RWPE2 (cell line): ENCODE measurements at regions not wholly inside any gene's neighbourhood (a gene's known extent, or its start where the extent isn't known, plus 50 kb on each side); places are given as distances from the start of the nearest gene placed in this dataset.
"Not testable (repeated sequence)": the region's sequence is repeated elsewhere in the genome, so short reads cannot be mapped to it uniquely, and the experiment has no call there.

ENCODE experiments used
- ATAC-seq: fragments of 200-7000 bp; cut with Tn5 transposase; 3 replicates; pipeline ENCODE4 v1.9.1; 2021; ENCODE audit warnings: low read depth
- DNase-seq: peaks from one replicate; pipeline ENCODE4 v3.0.0-alpha.2; 2020; ENCODE audit warnings: low spot score
- H3K27ac ChIP-seq: fragments of 450-650 bp; 2 replicates; pipeline ENCODE4 v1.5.1; 2017; ENCODE audit warnings: mild to moderate bottlenecking; ENCODE audit not compliant: poor library complexity, severe bottlenecking
- H3K27me3 ChIP-seq: fragments of 250-450 bp; sonication (Bioruptor Pico); 2 replicates; pipeline ENCODE4 v1.5.1; 2021; ENCODE audit warnings: mild to moderate bottlenecking, moderate library complexity; ENCODE audit not compliant: insufficient read depth, poor library complexity, severe bottlenecking
- H3K36me3 ChIP-seq: fragments of 250-450 bp; sonication (Bioruptor Pico); 2 replicates; pipeline ENCODE4 v1.5.1; 2020; ENCODE audit warnings: low read depth, mild to moderate bottlenecking, moderate library complexity
- H3K4me1 ChIP-seq: fragments of 250-450 bp; sonication (Bioruptor Pico); 2 replicates; pipeline ENCODE4 v1.5.1; 2021; ENCODE audit warnings: mild to moderate bottlenecking, moderate library complexity; ENCODE audit not compliant: insufficient read depth, poor library complexity, severe bottlenecking
- H3K4me3 ChIP-seq: fragments of 250-450 bp; sonication (Bioruptor Pico); 2 replicates; pipeline ENCODE4 v1.5.1; 2021; ENCODE audit warnings: mild to moderate bottlenecking, moderate library complexity; ENCODE audit not compliant: severe bottlenecking
- H3K9me3 ChIP-seq: fragments of 250-450 bp; sonication (Bioruptor Pico); 2 replicates; pipeline ENCODE4 v1.5.1; 2021; ENCODE audit warnings: mild to moderate bottlenecking, moderate library complexity; ENCODE audit not compliant: severe bottlenecking
- TF ChIP-seq, protein P1 (sequence below): fragments of 450-650 bp; IDR thresholded peaks from one replicate; pipeline ENCODE4 v1.5.1; 2017; ENCODE audit warnings: mild to moderate bottlenecking, moderate library complexity; ENCODE audit not compliant: poor library complexity, severe bottlenecking

- no peak overlapping the region for H3K27ac ChIP-seq
- no peaks in the 10 kb centered on the region for H3K27me3 ChIP-seq
- H3K9me3 ChIP-seq, result no peaks in the 10 kb centered on the region
- no peak for ATAC-seq
- no peaks in the 10 kb centered on the region for H3K36me3 ChIP-seq
- no peak overlapping the region for H3K4me3 ChIP-seq
- DNase-seq, result no peak
- TF ChIP-seq, protein P1, sequence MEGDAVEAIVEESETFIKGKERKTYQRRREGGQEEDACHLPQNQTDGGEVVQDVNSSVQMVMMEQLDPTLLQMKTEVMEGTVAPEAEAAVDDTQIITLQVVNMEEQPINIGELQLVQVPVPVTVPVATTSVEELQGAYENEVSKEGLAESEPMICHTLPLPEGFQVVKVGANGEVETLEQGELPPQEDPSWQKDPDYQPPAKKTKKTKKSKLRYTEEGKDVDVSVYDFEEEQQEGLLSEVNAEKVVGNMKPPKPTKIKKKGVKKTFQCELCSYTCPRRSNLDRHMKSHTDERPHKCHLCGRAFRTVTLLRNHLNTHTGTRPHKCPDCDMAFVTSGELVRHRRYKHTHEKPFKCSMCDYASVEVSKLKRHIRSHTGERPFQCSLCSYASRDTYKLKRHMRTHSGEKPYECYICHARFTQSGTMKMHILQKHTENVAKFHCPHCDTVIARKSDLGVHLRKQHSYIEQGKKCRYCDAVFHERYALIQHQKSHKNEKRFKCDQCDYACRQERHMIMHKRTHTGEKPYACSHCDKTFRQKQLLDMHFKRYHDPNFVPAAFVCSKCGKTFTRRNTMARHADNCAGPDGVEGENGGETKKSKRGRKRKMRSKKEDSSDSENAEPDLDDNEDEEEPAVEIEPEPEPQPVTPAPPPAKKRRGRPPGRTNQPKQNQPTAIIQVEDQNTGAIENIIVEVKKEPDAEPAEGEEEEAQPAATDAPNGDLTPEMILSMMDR, result no peak
- H3K4me1 ChIP-seq, result no peaks in the 10 kb centered on the region
Observed at GRCh38 chr1:233828480-233828879, 76.0 kb upstream of the SLC35F3 start.

GRCh38 chr1:233834609-233835008 is 69.9 kb upstream of the SLC35F3 start:
- TF ChIP-seq, protein P1, result no peak
- ATAC-seq, result no peak
- H3K27me3 ChIP-seq, result no peaks in the 10 kb centered on the region
- no peaks in the 10 kb centered on the region for H3K9me3 ChIP-seq
- H3K36me3 ChIP-seq, result no peaks in the 10 kb centered on the region
- DNase-seq, result no peak
- no peaks in the 10 kb centered on the region for H3K4me1 ChIP-seq
- H3K27ac ChIP-seq, result no peak overlapping the region
- no peak overlapping the region for H3K4me3 ChIP-seq

DNA sequence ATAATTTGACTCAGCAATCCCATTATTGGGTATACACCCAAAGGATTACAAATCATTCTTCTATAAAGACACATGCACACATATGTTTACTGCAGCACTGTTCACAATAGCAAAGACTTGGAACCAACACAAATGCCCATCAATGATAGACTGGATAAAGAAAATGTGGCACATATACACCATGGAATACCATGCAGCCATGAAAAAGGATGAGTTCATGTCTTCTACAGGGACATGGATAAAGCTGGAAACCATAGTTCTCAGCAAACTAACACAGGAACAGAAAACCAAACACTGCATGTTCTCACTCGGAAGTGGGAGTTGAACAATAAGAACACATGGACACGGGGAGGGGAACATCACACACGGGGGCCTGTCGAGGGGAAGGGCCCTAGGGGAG is 66.3 kb upstream of the SLC35F3 start:
- not testable (repeated sequence) for ATAC-seq, H3K9me3 ChIP-seq, H3K4me3 ChIP-seq, H3K27ac ChIP-seq, H3K27me3 ChIP-seq, DNase-seq, H3K4me1 ChIP-seq, H3K36me3 ChIP-seq

- no peak overlapping the region for H3K27ac ChIP-seq
- TF ChIP-seq, protein P1, result no peak
- ATAC-seq, result no peak
- no peaks in the 10 kb centered on the region for H3K9me3 ChIP-seq
- H3K4me1 ChIP-seq, result no peaks in the 10 kb centered on the region
- no peaks in the 10 kb centered on the region for H3K27me3 ChIP-seq
- no peak overlapping the region for H3K4me3 ChIP-seq
- no peaks in the 10 kb centered on the region for H3K36me3 ChIP-seq
- DNase-seq, result no peak
Observed at GRCh38 chr1:233843525-233844204, 60.8 kb upstream of the SLC35F3 start.

- H3K4me3 ChIP-seq, result no peak overlapping the region
- no peaks in the 10 kb centered on the region for H3K9me3 ChIP-seq
- DNase-seq, result no peak
- no peak for ATAC-seq
- TF ChIP-seq, protein P1, result no peak
- H3K27me3 ChIP-seq, result no peaks in the 10 kb centered on the region
- no peak overlapping the region for H3K27ac ChIP-seq
- no peaks in the 10 kb centered on the region for H3K36me3 ChIP-seq
- no peaks in the 10 kb centered on the region for H3K4me1 ChIP-seq
Observed at GRCh38 chr1:233844275-233844674, 60.2 kb upstream of the SLC35F3 start.
